Thymus (tissue), 11 donors: ENCODE measurements at regions not wholly inside any gene's neighbourhood (a gene's known extent, or its start where the extent isn't known, plus 50 kb on each side); places are given as distances from the start of the nearest gene placed in this dataset.

Experiments used
- DNase-seq, 9 donors: peaks; one replicate each; pipeline ENCODE4 v3.0.0-alpha.2; 2013; ENCODE audit warnings: low spot score in 9 of 9, low read depth in 6 of 9, missing footprints in 1 of 9
- H3K27ac ChIP-seq, 2 donors: one replicate each; pipeline ENCODE4 v1.5.1; 2013; ENCODE audit warnings: control low read depth in 1 of 2, low read depth in 1 of 2, low read length in 1 of 2, mild to moderate bottlenecking in 1 of 2, moderate library complexity in 1 of 2
- H3K27me3 ChIP-seq, 2 donors: one replicate each; pipeline ENCODE4 v1.5.1; 2013; ENCODE audit warnings: low read length in 1 of 2; ENCODE audit not compliant: control insufficient read depth in 2 of 2, insufficient read depth in 1 of 2
- H3K36me3 ChIP-seq, 2 donors: one replicate each; pipeline ENCODE4 v1.5.1; 2013; ENCODE audit warnings: low read length in 1 of 2, mild to moderate bottlenecking in 1 of 2, moderate library complexity in 1 of 2; ENCODE audit not compliant: control insufficient read depth in 2 of 2, insufficient read depth in 2 of 2
- H3K4me1 ChIP-seq, 2 donors: one replicate each; pipeline ENCODE4 v1.5.1; 2013; ENCODE audit warnings: low read length in 2 of 2; ENCODE audit not compliant: control insufficient read depth in 2 of 2, insufficient read depth in 2 of 2
- H3K4me3 ChIP-seq, 2 donors: one replicate each; pipeline ENCODE4 v1.5.1; 2013; ENCODE audit warnings: low read length in 2 of 2, control low read depth in 1 of 2, mild to moderate bottlenecking in 1 of 2
- H3K9me3 ChIP-seq, 2 donors: one replicate each; pipeline ENCODE4 v1.5.1; 2013; ENCODE audit warnings: low read length in 1 of 2, mild to moderate bottlenecking in 1 of 2; ENCODE audit not compliant: control insufficient read depth in 2 of 2, insufficient read depth in 1 of 2
- WGBS: extraction: QIAGEN DNeasy Blood & Tissue Kit; methylation state at CpG from one replicate; pipeline ENCODE4 v1.1.7; 2013; 5-methylcytosine and 5-hydroxymethylcytosine counted together
- donor health status: healthy.

DNA sequence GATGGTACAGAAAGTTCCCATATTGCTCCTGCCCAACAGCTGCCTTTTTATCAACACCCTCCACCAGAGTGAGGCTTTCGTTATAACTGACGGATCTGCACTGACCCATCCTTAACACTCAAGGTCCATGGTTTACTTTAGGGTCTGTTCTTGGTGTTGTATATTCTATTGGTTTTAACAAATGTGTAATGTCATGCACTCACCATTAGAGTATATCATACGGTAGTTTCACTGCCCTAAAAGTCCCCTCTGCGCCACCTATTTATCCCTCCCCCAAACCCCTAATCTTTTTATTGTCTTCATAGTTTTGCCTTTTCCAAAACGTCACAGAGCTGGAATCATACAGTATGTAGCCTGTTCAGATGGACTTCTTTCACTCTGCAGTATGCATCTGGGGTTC, 102.8 kb upstream of the TNS3 start:
- 97% methylated on average over 5 of the region's 5 CpGs for WGBS
- H3K4me1 ChIP-seq: no peaks in the 10 kb centered on the region
- H3K9me3 ChIP-seq: no peaks in the 10 kb centered on the region
- H3K4me3 ChIP-seq: no peak overlapping the region
- no peak for DNase-seq
- no peak overlapping the region for H3K27ac ChIP-seq
- H3K27me3 ChIP-seq: no peaks in the 10 kb centered on the region
- H3K36me3 ChIP-seq: no peaks in the 10 kb centered on the region

DNA sequence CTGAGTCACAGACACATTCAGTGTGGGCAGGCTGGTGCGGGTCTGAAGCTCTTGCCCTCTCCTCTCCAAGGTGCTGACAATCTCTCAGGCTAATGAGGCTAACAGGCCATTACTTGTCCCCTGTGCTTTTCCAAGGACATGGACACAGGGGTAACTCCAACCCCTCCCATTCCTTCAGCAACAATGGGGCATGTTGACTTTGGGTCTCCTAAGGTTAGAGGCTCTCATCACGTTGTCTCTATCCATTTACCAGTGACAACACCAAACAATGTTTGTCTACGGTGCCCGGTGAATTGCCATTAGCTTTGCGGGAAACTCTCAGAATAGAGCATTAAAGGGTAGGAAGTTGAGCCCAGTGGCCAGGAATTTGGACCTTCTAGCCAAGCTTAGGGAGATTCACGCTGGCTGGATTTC, 101.6 kb upstream of the TNS3 start:
- no peak overlapping the region for H3K27ac ChIP-seq
- no peaks in the 10 kb centered on the region for H3K4me1 ChIP-seq
- DNase-seq: no peak
- 93% methylated on average over 6 of the region's 6 CpGs for WGBS
- no peaks in the 10 kb centered on the region for H3K9me3 ChIP-seq
- H3K27me3 ChIP-seq: no peaks in the 10 kb centered on the region
- no peak overlapping the region for H3K4me3 ChIP-seq
- no peaks in the 10 kb centered on the region for H3K36me3 ChIP-seq

DNA sequence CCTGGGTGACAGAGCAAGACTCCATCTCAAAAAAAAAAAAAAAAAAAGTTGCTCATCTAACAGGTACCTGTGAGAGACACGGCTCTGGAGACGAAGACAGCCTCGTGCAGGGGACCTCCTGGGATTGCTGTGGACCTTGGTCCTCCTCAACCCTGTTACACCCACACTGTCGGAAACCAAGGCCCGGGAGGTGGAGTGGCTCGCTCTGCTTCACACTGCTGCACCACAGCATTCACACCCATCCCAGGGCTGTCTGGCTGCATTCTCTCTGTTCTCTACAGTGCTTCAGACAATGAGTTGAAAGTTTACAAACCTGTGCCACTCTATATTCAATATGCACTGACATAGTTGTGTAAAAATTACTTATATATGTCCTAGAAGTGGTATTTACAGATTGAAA, 101.0 kb upstream of the TNS3 start:
- H3K27me3 ChIP-seq: no peaks in the 10 kb centered on the region
- H3K4me1 ChIP-seq: no peaks in the 10 kb centered on the region
- no peaks in the 10 kb centered on the region for H3K9me3 ChIP-seq
- H3K27ac ChIP-seq: no peak overlapping the region
- no peaks in the 10 kb centered on the region for H3K36me3 ChIP-seq
- no peak overlapping the region for H3K4me3 ChIP-seq
- WGBS: 97% methylated on average over 6 of the region's 6 CpGs
- DNase-seq: no peak

DNA sequence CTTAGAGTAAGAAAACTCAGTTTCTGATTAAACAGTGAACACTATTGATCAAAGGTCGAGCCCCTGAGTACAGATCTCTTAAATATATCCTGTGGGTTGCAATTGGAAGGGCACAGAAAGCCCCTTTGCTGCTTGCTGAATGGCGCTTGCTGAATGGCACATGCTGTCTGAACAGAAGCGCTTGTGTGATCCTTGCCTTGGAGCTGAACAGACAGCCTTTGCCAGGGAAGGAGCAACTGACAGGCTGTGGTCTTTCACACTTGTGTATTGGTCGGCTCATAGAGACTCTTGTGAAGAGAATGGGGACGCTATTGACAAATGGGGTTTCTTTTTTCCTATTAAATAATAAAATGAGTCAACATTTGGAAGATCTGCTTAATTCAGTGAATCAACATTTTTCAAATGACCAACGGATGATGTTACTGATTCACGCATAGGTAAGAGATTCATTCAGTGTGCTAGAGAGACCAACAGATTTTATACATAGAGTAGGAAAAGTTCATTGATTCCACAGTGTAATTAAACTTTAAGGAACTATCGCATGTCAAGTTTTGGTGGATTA, 99.4 kb upstream of the TNS3 start:
- WGBS: 98% methylated on average over 8 of the region's 8 CpGs
- no peak overlapping the region for H3K27ac ChIP-seq
- H3K4me1 ChIP-seq: no peaks in the 10 kb centered on the region
- no peak overlapping the region for H3K4me3 ChIP-seq
- no peak for DNase-seq
- H3K9me3 ChIP-seq: peaks cover 0 to 3% of the 10 kb centered on the region in 2 donors
- no peaks in the 10 kb centered on the region for H3K36me3 ChIP-seq
- no peaks in the 10 kb centered on the region for H3K27me3 ChIP-seq

DNA sequence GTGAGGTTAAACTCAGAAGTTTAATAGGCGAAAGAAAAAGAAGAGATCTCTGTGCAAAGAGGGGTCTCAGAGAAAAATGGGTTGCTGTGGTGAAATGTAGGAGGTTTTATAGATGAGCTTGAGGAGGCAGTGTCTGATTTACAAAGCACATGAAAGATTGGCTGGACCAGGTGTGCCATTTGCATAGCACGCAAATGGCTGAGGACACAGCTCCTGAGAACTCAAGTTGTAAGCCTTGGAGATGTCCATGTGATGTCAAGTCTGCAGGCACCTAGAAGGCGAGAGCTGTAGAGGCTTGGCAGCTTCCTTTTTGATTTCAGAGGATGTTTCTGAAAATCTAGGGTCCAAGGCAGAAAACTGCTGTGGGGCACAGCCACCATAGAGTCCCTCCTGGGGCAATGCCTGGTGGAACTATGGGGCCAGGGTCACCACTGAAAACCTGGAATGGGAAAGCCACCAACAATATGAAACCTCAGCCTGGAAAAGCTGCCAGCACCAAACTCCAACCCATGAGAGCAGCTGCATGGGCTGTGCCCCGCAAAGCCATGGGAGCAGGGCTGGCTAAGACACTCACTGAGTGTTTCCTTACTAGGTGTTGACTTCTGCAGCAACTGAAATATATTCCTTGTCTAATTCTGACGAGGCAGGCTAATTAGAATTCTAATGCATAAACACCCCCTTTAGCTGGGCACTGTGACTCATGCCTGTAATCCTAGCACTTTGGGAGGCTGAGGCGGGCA, 96.9 kb upstream of the TNS3 start:
- H3K9me3 ChIP-seq: peaks cover 0 to 3% of the 10 kb centered on the region in 2 donors
- no peak overlapping the region for H3K27ac ChIP-seq
- no peaks in the 10 kb centered on the region for H3K27me3 ChIP-seq
- H3K4me3 ChIP-seq: no peak overlapping the region
- no peaks in the 10 kb centered on the region for H3K36me3 ChIP-seq
- no peak for DNase-seq
- WGBS: 95% methylated on average over 6 of the region's 6 CpGs
- H3K4me1 ChIP-seq: no peaks in the 10 kb centered on the region

DNA sequence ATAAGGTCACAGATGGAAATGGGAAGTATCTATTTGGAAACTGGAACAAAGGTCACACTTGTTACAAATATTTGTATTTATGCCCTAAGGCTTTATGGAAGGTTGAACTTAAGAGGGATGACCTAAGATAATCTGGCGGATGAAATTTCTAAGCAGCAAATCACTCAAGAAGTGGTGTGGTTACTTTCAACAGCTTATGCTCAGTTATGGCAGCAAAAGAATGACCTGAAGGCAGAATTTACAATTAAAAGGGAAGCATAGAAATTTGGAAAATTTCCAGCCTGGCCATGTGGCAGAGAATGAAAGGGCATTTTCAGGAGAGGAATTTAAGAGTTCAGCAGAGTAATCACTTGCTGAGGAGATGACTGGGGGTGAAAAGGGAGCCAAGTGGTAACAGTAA, 95.8 kb upstream of the TNS3 start:
- Histone ChIP-seq H3K4me3 (no peak overlapping the region), H3K4me1 (no peaks in the 10 kb centered on the region), H3K36me3 (no peaks in the 10 kb centered on the region), H3K27me3 (no peaks in the 10 kb centered on the region), H3K9me3 (peaks cover 0 to 3% of the 10 kb centered on the region in 2 donors), H3K27ac (no peak overlapping the region)
- 98% methylated on average over 1 of the region's 1 CpG for WGBS
- DNase-seq: no peak

DNA sequence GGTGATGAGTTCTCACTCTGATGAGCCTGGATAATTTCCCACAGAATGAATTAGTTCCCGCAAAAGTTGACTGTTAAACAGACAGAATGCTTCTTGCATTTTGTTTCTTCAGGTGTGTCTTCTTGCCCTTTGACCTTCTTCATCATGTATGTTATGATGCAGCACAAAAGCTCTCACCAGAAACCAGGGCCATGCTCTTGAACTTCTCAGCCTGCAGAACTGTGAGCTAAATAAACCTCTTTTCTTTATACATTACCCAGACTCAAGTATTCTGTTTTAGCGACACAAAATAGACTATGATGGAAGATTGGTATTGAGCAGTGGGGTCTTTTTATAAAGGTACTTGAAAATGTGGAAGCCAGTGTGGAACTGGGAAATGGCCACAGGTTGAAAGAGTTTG, 95.2 kb upstream of the TNS3 start:
- peaks cover 0 to 3% of the 10 kb centered on the region in 2 donors for H3K9me3 ChIP-seq
- no peaks in the 10 kb centered on the region for H3K4me1 ChIP-seq
- no peaks in the 10 kb centered on the region for H3K27me3 ChIP-seq
- no peaks in the 10 kb centered on the region for H3K36me3 ChIP-seq
- no peak overlapping the region for H3K4me3 ChIP-seq
- no peak for DNase-seq
- H3K27ac ChIP-seq: no peak overlapping the region
- WGBS: over 99% methylated on average over 2 of the region's 2 CpGs

DNA sequence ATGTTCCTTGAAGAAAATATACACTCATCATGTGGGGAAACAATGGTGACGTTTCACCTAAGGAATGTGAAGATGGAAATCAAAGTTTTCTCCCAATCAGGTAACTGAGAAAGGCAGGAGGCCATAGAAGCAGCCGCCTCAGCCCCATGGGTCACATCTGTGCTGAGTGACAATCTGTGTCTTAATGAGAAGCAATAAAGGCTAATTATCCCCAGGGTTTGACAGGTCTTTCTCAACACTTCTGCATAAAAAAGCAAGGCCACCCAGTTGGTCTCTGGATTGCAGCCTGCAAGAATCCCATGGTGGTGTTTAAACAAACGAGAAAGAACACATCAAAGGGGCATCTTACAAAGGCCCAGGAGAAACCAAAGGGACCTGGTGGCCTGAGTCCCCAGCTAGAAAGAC, 91.1 kb upstream of the TNS3 start:
- no peaks in the 10 kb centered on the region for H3K36me3 ChIP-seq
- no peaks in the 10 kb centered on the region for H3K27me3 ChIP-seq
- DNase-seq: no peak
- H3K4me1 ChIP-seq: peaks cover 3 to 24% of the 10 kb centered on the region in 2 donors
- H3K9me3 ChIP-seq: peaks cover 0 to 3% of the 10 kb centered on the region in 2 donors
- no peak overlapping the region for H3K27ac ChIP-seq
- H3K4me3 ChIP-seq: no peak overlapping the region
- WGBS: 93% methylated on average over 3 of the region's 3 CpGs

DNA sequence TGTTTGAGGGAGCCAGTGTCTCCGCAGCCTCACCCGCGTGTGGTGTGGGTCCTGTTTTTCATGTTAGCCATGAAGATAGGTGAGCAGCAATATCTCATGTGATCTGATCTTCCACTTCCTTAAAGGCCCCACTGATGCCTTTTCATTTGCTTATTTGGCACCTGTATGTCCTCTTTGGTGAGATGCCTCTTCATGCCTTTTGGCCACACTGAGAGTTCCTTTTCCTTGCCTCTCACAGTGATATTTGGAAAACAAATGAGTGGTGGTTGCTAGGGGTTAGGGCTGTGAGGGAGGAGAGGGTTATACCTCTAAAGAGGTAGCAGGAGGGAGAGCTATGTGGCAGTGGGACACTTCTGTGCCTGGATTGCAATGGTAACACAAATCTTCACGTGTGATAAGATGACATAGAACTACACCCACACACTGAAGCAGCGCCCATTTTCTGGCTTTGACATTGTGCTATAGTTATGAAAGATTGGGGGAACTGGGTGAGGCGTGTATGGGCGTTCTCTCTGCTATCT, 90.4 kb upstream of the TNS3 start:
- 80% methylated on average over 7 of the region's 7 CpGs for WGBS
- Histone ChIP-seq H3K9me3 (peaks cover 0 to 3% of the 10 kb centered on the region in 2 donors), H3K27me3 (no peaks in the 10 kb centered on the region), H3K4me3 (no peak overlapping the region), H3K36me3 (no peaks in the 10 kb centered on the region), H3K4me1 (peaks cover 3 to 24% of the 10 kb centered on the region in 2 donors), H3K27ac (no peak overlapping the region)
- no peak for DNase-seq
